ENCODE measurements at regions not wholly inside any gene's neighbourhood (a gene's known extent, or its start where the extent isn't known, plus 50 kb on each side); places are given as distances from the start of the nearest gene placed in this dataset.

GRCh38 chr10:111199587-111199986 is 122.8 kb downstream of the ADRA2A start (continued):
- TF ChIP-seq ZNF518A (tag by site-specific recombination; conservative IDR thresholded peaks at IDR 0.05; ENCODE audit: low read depth): no peak

GRCh38 chr10:111200505-111201186 is 123.8 kb downstream of the ADRA2A start:
- ChIA-PET CTCF (no interaction called here), POLR2A (no interaction called here)
- H3K4me3 ChIP-seq (ENCODE audit: low read depth, low read length): no peak overlapping the region
- no peaks in the 10 kb centered on the region for H3K36me3 ChIP-seq (ENCODE audit: control insufficient read depth in 2 of 2, insufficient read depth in 1 of 2, low read length in 2 of 2)
- TF ChIP-seq SCRT2 (tag by site-specific recombination; IDR thresholded peaks at IDR 0.05): 0 out of 2 replicates have a peak, but pooled peaks have one; percentile 11
- no peak for TF ChIP-seq WT1 (tag by site-specific recombination; IDR thresholded peaks at IDR 0.05)
- no peak overlapping the region for H3K27ac ChIP-seq (ENCODE audit: extremely low read depth, low read depth, low read length)
- H3K9me3 ChIP-seq (ENCODE audit: control insufficient read depth, insufficient read depth, low read depth, low read length): no peaks in the 10 kb centered on the region
- H3K4me1 ChIP-seq (ENCODE audit: control insufficient read depth, insufficient read depth, low read length): no peaks in the 10 kb centered on the region

- Histone ChIP-seq H3K36me3 (ENCODE audit: control insufficient read depth in 2 of 2, insufficient read depth in 1 of 2, low read length in 2 of 2) (no peaks in the 10 kb centered on the region), H3K9me3 (ENCODE audit: control insufficient read depth, insufficient read depth, low read depth, low read length) (no peaks in the 10 kb centered on the region), H3K27ac (ENCODE audit: extremely low read depth, low read depth, low read length) (no peak overlapping the region), H3K4me3 (ENCODE audit: low read depth, low read length) (no peak overlapping the region), H3K4me1 (ENCODE audit: control insufficient read depth, insufficient read depth, low read length) (no peaks in the 10 kb centered on the region)
- TF ChIP-seq ZNF140 (tag by site-specific recombination; IDR thresholded peaks at IDR 0.05): no peak
- no peak for TF ChIP-seq ZNF211 (tag by site-specific recombination; IDR thresholded peaks at IDR 0.05; ENCODE audit: low read depth)
- no peak for TF ChIP-seq BCL11A (tag by site-specific recombination; IDR thresholded peaks at IDR 0.05; ENCODE audit: low read depth)
- no peak for TF ChIP-seq ZNF23 (tag by site-specific recombination; IDR thresholded peaks at IDR 0.05; ENCODE audit: borderline replicate concordance)
- no peak for TF ChIP-seq ZNF114 (tag by site-specific recombination; IDR thresholded peaks at IDR 0.05)
- no peak for TF ChIP-seq HIC1 (tag by site-specific recombination; IDR thresholded peaks at IDR 0.05)
- no peak for TF ChIP-seq REST (tag by site-specific recombination; IDR thresholded peaks at IDR 0.05)
- no peak for TF ChIP-seq ZBTB44 (tag by site-specific recombination; IDR thresholded peaks at IDR 0.05)
- no peak for TF ChIP-seq MYNN (tag by site-specific recombination; IDR thresholded peaks at IDR 0.05; ENCODE audit: borderline replicate concordance)
- no peak for TF ChIP-seq ZNF660 (tag by site-specific recombination; IDR thresholded peaks at IDR 0.05)
- no peak for TF ChIP-seq ZNF146 (tag by site-specific recombination; IDR thresholded peaks at IDR 0.05)
- no peak for TF ChIP-seq GFI1B (tag by site-specific recombination; IDR thresholded peaks at IDR 0.05)
- no peak for TF ChIP-seq ZNF529 (tag by site-specific recombination; IDR thresholded peaks at IDR 0.05; ENCODE audit: insufficient replicate concordance)
- ChIA-PET CTCF (no interaction called here), POLR2A (no interaction called here)
Measured at GRCh38 chr10:111203615-111204014, 126.8 kb downstream of the ADRA2A start.

All from HEK293 (cell line).